HS-5 (cell line): ENCODE measurements at regions not wholly inside any gene's neighbourhood (a gene's known extent, or its start where the extent isn't known, plus 50 kb on each side); places are given as distances from the start of the nearest gene placed in this dataset.

Experiments
- DNase-seq: peaks from one replicate; pipeline ENCODE4 v3.0.0-alpha.2; 2012; ENCODE audit warnings: low read depth

DNA sequence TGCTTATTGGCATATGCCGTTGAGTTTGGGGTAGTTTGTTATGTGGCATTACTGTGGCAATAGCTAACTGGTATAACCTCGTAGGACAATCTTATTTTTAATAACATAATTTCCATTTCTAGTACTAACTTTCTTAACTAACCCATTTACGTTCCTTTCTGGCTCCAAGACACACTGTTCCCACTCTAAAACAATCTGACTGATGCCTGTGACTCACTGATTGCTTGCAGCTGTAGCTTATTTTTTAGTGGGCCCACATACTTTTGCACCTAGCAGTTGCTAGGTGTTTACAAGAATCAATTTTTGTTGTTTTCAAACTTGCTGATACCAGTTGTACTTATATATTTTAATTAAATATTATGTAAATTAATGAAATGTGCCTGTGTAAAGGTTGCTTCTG, 52.2 kb downstream of the FAT3 start:
- no peak for DNase-seq

DNA sequence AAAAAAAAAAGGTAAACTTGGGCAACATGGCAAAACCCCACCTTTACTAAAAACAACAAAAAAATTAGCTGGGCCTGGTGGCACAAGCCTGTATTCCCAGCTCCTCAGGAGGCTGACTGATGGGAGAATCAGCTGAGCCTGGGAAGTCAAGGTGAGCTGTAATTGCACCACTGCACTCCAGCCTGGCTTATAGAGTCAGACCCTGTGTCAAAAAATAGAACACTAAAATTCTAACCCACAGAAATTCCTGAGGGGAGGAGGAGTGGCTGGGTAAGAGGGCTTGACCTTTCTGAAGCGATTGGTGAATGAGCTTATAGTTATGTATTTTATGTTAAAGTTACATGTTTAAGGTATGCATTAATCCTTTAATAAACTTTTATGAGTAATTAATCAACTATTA, 53.3 kb downstream of the FAT3 start:
- no peak for DNase-seq

DNA sequence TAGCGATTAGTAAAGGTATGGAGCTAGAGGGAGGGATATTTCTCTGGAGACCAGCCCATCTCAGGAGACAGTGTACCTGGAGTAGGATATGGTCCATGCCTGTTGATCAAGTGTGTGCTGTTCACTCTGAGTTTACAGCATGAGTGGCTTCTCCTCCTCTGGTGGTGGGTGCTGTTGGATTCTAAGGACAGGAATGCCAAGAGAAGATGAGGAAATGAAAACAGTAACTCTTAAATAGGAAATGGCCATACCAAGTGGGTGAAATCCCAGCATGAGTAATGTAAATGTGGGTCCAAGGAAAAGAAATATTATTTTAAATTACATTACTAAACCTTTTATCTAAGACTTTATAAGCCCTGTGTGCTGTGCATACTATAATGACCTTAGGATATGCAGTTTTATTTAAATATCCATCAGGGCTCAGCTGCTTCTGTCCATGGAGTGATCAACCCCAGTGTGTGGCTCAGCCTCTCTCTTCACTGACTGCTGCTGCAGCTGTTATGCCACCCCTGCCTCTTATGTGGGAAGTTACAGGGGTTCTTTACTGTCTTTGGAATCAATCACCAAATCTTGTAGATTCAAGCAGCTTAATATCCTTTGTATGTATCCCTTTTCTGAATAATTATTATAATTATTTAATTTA, 54.3 kb downstream of the FAT3 start:
- DNase-seq, result no peak

DNA sequence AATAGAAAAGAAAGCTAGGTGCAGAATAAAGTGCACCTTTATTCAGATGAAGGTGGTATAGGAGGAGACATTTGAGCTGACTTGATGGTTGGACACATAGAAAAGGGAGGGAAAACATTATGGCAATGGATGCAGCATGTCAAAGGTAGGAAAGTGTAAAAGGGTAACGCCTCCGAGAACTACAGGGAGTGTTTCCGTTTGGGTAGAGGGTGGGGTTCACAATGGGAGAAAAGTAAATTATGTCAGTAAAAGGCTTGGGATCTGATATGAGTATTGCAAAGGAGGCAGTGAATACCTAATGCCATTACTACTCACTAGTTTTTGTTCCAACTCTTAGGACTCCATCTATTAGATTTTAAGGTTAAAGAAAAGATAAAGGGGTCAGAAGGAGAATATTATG, 59.5 kb downstream of the FAT3 start:
- no peak for DNase-seq

DNA sequence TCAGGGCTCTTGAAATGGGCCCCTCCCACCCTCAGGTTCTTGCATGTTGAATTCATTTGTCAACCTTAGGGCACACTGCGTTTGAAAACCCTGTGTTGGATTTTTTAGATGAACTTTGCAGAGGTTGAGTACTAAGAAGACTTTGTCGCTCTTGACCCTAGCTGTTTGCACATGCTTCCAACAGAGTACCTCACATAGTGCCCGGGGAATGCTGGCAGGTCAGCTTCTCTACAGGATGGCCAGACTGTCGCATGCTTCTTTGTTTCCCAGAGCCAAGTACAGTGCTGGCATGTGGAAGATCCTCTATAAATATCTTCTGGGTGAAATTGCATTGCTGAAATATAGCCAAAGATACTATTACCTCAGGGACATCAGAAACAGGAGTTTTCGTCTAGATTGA, 59.9 kb downstream of the FAT3 start:
- no peak for DNase-seq

DNA sequence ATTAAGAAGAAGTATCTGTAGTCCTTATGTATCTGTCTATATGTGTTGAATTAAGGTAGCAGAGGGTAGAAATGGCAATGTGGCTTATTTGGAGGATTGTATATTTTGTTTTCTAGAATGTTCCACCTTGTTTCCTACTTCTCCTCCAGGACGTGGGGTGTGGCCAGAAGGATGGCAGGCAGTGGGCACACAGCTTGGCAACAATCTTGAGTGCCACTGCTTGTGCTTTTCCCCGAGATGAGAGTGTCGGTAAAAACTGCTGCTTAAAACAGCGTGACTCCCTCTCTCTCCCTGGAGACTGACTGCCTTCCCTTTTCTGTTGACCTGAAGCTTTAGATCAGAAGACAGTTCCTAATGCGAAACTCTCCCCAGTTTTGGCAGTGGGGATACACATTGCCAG, 61.2 kb downstream of the FAT3 start:
- no peak for DNase-seq

DNA sequence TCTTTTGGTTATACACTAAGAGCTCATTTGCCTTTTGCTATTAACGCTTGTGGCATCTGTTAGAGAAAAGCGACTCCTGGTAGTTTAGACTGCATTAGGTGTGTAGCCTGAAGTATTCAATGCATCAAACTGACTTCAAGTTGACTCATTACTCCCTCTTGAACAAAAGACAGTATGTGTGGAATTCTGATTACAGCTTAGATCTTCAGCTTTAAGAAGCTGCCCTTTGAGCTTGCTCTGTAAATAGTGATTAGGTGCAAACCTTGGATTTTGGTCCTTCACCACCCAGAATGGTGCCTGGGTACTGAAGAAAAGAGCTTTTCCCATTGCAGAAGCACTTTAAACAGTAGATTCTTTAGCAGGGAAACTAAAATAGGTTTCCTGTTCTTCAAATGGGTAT, 62.1 kb downstream of the FAT3 start:
- DNase-seq, result no peak

DNA sequence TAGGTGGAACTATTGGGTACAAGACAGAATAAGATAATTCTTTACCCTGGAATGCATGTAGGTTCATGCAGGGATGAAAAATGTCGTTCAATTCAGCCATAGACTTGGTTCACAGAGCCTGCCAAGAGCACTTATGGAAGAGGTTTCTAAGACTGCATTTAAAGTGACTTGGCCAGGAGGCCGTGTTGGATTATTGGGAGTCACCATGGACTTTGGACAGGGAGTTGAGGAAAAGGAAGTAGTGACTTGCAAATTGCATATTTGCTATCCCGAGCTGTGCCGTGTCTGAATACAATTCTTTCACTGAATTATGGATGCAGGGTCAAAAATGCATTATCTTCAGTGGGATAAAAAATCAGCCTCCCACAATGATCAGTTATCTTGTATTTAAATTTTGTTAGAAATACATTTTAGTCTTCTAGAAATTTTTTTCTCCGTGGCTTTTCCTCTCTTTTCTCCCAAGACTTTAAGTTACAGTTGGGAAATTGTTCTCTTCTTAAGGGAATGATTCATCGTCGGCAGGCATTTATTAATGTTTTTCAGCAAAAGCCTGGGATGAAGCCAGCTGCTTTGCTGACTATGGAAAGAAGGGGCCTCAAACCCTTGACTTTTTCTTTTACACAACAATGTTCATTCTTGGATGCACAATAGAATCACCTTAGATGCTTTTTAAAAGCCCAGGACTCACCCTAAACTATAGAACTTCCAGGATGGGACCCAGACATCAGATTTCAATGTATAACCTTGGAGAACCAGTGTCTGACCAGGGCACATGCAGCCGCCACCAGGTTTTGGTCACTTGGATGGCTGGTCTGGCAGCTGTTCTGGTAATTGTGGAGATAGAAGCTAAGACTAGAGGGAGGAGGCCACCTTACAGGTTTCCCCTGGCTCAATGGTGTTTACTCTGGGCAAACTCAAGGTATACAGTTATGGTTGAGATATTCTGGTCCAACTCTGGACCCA, 70.8 kb downstream of the FAT3 start:
- no peak for DNase-seq

DNA sequence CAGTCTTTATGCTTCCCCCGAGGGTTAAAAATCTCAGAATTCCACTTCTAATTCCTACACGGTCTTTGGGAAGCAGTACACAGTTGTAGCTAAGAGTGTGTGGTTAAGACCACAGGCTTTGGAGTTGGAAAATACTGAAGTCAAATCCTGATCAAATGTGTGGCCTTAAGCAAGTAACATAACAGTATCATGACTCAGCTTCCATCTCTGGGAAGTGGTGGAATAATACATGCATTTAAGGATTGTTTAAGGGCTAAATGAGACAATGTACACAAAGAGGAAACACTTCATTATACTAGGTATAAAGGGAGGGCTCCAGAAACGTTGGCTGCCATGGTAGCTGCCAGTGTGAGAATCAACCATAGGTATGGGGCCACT, 71.5 kb downstream of the FAT3 start:
- DNase-seq, result no peak

DNA sequence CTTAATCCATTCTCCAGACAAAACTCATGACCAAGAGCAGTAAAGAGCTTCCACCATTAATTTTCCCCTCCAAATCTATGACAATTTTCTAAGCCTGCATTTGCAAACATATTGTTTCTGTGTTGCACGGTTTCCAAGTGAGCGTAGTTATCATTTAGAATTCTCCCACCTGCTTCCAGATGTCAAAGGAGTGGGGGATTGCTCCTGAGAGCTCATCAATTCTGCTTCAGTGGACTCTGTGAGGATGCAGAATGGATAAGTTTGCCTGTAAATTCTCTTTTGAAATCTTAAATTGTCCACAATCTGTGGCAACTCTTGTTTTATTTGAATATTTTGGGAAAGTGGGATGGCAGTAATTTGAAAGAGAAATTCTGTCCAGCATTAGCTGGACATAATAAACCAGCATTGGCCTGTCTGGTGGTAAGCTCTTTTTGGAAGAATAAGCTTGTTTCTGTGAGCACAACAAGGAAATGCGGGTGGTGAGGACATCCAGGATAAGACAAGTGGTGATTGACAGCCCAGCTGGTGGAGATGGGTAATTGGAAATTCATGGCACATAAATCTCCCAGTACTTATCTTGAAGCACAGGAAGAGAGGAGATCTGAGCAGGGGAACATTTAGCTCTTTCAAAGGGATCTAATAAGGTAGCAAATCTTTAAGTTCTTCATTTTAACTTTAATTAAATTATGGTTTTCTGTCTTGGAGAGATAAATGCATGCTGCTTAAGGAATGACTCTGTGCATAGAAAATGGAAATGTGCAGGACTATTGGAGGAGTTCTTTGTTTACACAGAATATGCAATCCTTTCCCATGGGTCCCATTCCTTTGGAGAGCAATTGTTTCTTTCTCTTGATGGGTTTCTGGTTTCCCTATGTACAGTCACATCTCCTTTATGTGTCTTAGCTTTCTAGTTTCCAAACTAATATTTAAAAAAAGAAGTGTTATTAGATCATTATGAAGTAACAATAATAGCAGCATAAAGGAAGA, 73.2 kb downstream of the FAT3 start:
- DNase-seq, result no peak

DNA sequence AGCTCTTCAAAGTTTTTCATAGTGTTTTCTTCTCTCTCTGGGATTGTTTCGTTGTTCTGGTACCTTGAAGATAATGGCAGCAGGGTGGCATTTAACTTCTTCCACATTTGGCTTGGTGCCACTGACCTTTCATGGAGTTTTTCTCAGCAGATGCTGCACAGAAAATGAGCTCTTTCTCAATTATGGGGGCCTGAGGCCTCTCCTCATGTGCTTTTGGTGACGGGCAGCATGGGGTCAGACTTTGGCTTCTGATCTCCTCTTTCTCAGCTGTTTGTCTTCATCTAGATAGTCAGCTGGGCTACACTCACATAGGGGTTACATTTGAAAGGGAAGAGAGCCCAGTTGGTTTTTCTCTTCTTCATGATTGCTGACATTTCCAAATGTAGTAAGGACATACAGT, 76.3 kb downstream of the FAT3 start:
- no peak for DNase-seq

DNA sequence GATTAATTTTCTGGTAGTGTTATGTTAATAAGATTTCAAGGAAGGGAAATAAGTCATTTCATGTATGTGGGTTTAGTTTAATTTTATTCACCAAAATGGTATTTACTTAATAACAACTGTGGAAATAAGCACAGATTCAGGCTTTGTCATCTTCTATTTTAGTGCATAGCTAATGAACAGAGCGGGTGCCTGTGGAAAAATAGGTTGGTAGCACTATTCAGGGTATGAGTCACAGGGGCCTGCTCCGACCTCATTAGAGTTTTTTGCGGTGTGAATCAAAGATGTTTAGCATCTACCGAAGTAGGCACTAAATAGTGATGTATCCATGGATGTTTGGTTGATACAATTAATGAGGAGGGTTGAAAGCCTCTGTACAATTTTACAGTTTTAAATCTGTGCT, 78.2 kb downstream of the FAT3 start:
- DNase-seq, result no peak

DNA sequence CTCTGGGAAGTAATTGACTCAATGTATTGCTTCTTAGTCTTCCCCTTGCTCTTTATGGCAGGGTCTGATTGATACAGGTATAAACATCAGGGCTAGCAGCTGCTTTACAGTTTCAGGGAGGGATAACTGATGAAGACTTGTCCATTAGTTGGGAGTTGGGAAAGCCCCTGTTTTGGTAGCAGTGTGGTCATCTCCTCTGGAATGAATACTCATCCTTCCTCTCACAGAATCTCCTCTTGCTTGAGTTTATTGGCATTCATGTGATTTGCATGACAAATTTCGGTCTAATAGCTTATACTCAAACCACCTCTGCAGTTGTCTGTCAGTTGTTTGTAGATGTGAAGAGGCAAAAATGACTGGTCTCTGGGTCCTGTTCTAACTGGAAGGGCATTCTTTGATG, 79.7 kb downstream of the FAT3 start:
- DNase-seq, result no peak

DNA sequence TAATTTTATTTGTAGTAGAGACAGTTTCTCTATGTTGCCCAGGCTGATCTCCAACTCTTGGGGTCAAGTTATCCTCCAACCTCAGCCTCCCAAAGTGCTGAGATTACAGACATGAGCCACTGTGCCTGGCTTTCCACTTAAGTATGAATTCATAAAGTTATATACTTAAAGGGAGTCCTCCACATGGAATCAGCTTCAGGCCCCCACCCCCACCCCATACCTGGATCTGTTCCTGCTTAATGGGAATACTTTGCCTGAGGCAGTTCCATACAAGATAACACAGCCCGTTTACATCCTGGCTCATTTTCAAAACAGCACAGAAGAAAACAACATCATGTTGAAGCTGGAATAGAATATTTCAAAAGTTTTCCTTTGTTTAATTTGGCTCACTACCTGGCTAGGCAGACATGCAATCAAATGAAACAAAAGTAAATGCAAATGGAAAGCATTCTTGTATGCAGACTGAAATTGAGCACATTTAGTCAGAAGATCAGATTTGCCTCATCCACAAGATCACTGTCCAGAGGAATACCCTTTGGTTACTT, 82.4 kb downstream of the FAT3 start:
- no peak for DNase-seq

DNA sequence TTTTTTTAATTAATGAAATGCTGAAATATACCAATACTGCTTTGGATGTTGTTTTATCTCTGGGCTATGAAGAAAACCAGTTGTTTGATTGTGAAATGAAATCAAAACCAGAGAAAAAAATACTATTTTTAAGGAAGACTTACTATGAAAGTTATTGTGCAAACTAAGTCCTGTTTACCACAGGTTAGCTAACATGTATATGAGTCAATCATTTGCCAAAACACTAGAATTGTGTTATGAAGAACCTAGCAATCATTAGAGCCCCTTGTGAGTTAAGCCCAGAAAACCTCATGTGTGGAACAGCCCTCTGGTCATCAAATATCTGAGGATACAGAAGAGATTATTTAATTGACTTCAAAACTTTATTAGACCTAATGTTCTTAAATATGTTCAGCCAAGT, 83.7 kb downstream of the FAT3 start:
- DNase-seq, result no peak

DNA sequence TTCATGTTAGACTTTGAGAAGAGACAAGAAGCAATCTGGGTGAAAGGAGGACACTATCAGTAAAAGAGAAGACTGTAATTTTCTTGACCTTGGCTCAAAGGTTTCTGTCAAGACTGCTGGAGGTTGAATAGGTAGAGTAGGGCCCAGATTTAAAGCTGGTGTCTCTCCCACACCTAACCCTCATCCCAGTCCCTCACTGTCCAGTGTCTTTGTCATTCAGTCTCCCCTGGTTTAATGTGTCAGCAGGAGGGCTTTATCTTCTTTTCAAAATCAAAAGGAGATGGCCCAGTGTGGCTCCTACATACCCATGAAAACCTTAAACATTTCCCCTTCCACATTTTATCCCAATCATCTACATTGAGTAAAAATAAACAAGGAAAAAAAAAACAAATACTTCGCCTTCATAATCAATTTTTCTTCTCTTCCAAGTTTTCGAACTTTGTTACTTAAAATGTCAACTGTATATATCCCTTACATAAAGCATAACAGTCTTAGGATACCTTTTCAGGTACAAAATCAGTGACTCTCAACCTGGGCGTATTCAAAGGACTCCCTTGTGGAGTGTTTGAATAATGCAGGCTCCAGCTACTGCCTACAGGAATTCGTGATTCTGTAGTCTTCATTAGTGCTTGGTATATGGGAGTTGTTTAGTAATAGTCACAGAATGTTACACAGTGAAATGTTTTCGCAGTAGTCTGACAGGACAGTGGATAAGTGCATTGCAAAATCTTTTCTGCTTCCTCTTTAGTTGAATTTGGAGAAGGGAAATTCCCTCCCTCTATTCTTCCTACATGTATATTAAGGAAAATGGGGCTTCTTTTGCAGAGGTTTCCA, 87.2 kb downstream of the FAT3 start:
- DNase-seq, result no peak

DNA sequence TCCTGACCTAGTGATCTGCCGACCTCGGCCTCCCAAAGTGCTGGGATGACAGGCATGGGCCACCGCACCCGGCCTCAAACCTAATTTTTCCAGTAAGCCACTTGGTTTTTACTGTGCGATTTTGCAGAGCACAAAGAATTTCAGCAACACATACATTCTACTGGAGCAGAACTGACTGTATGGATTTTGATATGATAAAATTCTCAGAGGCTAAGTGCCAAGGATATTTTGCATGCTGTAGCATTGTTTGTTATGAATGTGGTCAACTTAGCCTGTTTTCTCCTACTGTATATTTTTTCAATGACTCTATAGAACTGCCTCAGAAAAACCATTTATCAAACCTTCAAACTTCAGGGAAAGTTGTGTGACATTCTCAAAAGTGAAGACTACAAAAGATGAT, 89.2 kb downstream of the FAT3 start:
- DNase-seq, result no peak

DNA sequence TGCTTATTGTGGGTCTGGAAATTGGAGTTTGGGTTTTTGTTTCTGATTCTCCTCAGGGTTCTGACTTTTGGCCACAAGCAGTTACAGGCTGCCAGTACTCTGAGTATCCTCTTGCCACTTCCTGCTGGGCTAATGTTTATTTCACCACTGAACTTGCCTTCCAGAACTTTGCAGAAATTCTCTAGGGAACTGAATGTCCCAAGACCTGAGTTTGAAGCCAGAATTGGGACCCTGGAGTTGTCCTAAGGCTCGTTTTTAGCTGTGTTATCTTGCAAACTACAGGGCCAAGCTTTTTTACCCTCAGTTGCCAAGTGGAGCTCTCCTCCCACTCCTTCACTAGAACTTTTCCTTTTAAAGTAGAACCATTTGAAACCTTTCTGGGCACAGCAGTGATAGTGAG, 89.9 kb downstream of the FAT3 start:
- no peak for DNase-seq

DNA sequence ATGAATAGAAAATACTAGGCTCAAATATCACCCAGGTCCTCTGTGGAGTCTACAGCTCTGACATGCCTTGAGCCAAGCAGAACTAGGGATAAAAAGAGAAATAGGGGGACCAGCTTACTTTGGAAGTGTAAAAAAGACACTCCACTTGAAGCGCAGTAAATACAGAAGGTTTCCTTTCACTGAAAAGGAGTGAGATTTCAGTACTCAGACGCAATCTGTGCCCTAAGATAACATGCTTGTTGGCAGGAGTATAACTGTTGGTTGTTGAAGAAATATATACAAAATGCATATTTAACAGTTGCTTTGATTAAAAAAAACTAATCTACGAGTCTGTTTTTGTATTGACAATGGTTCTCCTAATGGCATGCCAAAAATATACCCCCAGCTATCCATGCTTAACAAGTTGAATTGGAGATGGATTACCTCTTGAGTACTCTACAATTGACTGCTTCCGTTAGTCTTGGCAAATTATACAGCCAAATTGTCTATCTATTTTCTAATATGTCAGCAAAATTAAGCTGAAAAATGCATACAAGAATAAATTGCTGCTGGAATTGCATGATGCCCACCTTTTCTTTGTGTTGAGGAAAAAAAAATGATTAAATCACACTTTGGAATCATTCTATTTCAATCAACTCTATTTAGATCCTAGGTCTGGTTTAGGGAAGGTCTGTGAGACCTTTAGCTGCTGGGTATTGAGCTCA, 91.6 kb downstream of the FAT3 start:
- DNase-seq, result no peak

DNA sequence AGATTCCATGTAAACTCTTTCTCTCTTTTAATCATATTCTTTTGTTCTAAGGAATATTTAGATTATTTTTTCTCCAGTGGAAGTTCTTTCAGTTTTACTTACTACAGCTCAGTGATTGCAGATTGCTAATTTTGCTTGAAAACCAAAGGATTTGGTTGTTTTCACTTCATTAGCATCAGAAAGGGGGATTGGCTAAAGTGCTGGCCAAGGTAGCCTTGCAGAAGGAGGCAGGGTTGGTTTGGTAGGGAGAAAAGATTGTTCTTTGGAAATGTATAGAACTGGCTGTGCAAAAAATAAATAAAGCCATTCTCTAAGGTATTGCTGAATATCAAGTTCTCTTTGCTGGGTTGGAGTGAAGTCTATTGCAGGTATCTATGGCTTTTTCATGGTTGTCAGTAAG, 92.6 kb downstream of the FAT3 start:
- no peak for DNase-seq

DNA sequence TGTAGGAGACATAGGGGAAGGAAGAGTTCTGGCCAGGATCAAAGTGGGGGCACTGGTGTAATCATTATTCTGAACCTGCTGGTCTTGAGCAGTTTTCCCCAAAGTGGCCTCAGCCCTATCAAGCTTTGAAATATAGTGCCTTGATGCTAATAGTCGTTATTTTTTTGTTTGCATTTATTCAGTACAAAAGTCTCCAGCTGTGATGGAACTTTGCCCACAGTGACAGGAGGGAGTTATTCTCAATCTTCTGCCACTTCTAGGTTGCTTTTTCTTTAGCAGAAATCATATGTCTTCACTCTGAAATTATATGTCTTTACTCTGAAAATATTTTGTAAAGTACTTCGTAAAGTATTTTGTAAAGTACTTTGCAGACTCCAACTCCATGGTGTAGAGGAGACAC, 93.1 kb downstream of the FAT3 start:
- DNase-seq, result no peak
